H1 (cell line): ENCODE measurements at regions not wholly inside any gene's neighbourhood (a gene's known extent, or its start where the extent isn't known, plus 50 kb on each side); places are given as distances from the start of the nearest gene placed in this dataset.

Source experiments
- CREB1 ChIP-seq: IDR thresholded peaks from 2 replicates; pipeline ENCODE4 v1.6.1; 2012; ENCODE audit warnings: inconsistent platforms
- CTCF ChIP-seq, 3 experiments: IDR thresholded peaks; 1 replicate in 2 of 3; 2 replicates in 1 of 3; pipeline versions ENCODE4 v1.5.1 to v1.6.1; 2011; ENCODE audit warnings: low read length in 3 of 3, mild to moderate bottlenecking in 3 of 3, inconsistent platforms in 2 of 3, low read depth in 1 of 3, moderate library complexity in 1 of 3; ENCODE audit not compliant: insufficient read depth in 1 of 3; ENCODE audit errors: control extremely low read depth in 1 of 3
- ZNF274 ChIP-seq: IDR thresholded peaks from 2 replicates; pipeline ENCODE4 v1.7.0; 2012; ENCODE audit warnings: low read length, borderline replicate concordance; ENCODE audit errors: extremely low read depth

GRCh38 chr2:181755181-181755580 is 74.9 kb upstream of the NEUROD1 start:
- TF ChIP-seq CREB1 (no peak), ZNF274 (no peak), CTCF (IDR thresholded peaks at IDR 0.05; ENCODE audit: control extremely low read depth in 1 of 3, insufficient read depth in 1 of 3, low read depth in 1 of 3, low read length in 3 of 3) (no peak)
